OCI-LY7 (cell line): ENCODE measurements at regions not wholly inside any gene's neighbourhood (a gene's known extent, or its start where the extent isn't known, plus 50 kb on each side); places are given as distances from the start of the nearest gene placed in this dataset.
A peak's percentile ranks its signal among the peaks of the same experiment; 100 is the strongest.

Source experiments
- BruUV-seq: library from RNA; stranded (reverse); fragments of 400-500 nt; replicated peaks from 2 replicates; lab custom pipeline; 2021; lab: Mats Ljungman, UMichigan
- CTCF ChIA-PET: fragments of 300-600 bp; sonication (Branson Sonifier 250); formaldehyde crosslinking; loops from one replicate; lab custom pipeline; 2022; ENCODE audit warnings: antibody characterized with exemption; ENCODE audit not compliant: unreplicated experiment; lab: Charles Lee
- POLR2A ChIA-PET: fragments of 300-600 bp; sonication (Branson Sonifier 250); formaldehyde crosslinking; loops from one replicate; lab custom pipeline; 2022; ENCODE audit warnings: antibody characterized with exemption; lab: Charles Lee
- DNase-seq: peaks from one replicate; pipeline ENCODE4 v3.0.0-alpha.2; 2015; ENCODE audit warnings: low spot score
- H2AFZ ChIP-seq: fragments of 200-600 bp; sonication (generic), shearing (Covaris generic); 2 replicates; pipeline ENCODE4 v1.6.1; 2014; ENCODE audit warnings: mild to moderate bottlenecking, antibody characterized with exemption, low read length, moderate library complexity
- H3K27ac ChIP-seq: fragments of 200-600 bp; sonication (generic); 2 replicates; pipeline ENCODE4 v1.5.1; 2014; ENCODE audit warnings: mixed run types, low read depth, mild to moderate bottlenecking, moderate library complexity, low read length, inconsistent platforms; ENCODE audit not compliant: poor library complexity, severe bottlenecking
- H3K36me3 ChIP-seq: fragments of 200-600 bp; sonication (generic); 2 replicates; pipeline ENCODE4 v1.6.1; 2014; ENCODE audit warnings: mild to moderate bottlenecking, antibody characterized with exemption, low read length, moderate library complexity, mixed read lengths; ENCODE audit not compliant: insufficient read depth
- H3K4me1 ChIP-seq: fragments of 200-600 bp; sonication (generic); 2 replicates; pipeline ENCODE4 v1.5.1; 2014; ENCODE audit warnings: mild to moderate bottlenecking, low read length; ENCODE audit not compliant: insufficient read depth, poor library complexity, severe bottlenecking
- H3K4me2 ChIP-seq: fragments of 200-600 bp; sonication (generic); 2 replicates; pipeline ENCODE4 v1.6.1; 2014; ENCODE audit warnings: mild to moderate bottlenecking, low read length
- H3K4me3 ChIP-seq: fragments of 200-600 bp; sonication (generic); 2 replicates; pipeline ENCODE4 v1.5.1; 2014; ENCODE audit warnings: mild to moderate bottlenecking, low read depth, low read length; ENCODE audit not compliant: poor library complexity, severe bottlenecking
- H3K79me2 ChIP-seq: fragments of 200-600 bp; sonication (generic); 2 replicates; pipeline ENCODE4 v1.6.1; 2016; ENCODE audit warnings: low read depth, mild to moderate bottlenecking, low read length, moderate library complexity, mixed read lengths; ENCODE audit not compliant: insufficient read depth
- H3K9me2 ChIP-seq: fragments of 200-600 bp; sonication (generic); 2 replicates; pipeline ENCODE4 v1.6.1; 2016; ENCODE audit warnings: mild to moderate bottlenecking, low read length, mixed read lengths; ENCODE audit not compliant: insufficient read depth
- H3K9me3 ChIP-seq: fragments of 200-600 bp; sonication (generic); 2 replicates; pipeline ENCODE4 v1.6.1; 2014; ENCODE audit warnings: mild to moderate bottlenecking, mixed run types, low read length, mixed read lengths
- H4K20me1 ChIP-seq: fragments of 200-600 bp; sonication (generic); 2 replicates; pipeline ENCODE4 v1.6.1; 2014; ENCODE audit warnings: mild to moderate bottlenecking, antibody characterized with exemption, low read length, moderate library complexity, mixed read lengths; ENCODE audit not compliant: insufficient read depth
- EZH2phosphoT487 ChIP-seq: fragments of 200-600 bp; sonication (generic); IDR thresholded peaks from 2 replicates; pipeline ENCODE4 v1.6.1; 2018; ENCODE audit warnings: low read depth, borderline replicate concordance, mild to moderate bottlenecking, mixed run types, antibody characterized with exemption, low read length, moderate library complexity, mixed read lengths
- intact Hi-C: fragments of 100-400 bp; cut with micrococcal nuclease; formaldehyde crosslinking; loops from one replicate; pipeline ENCODE4 v1.10.0; 2022; ENCODE audit not compliant: unreplicated experiment
- TF ChIP-seq, protein P1 (sequence below): fragments of 200-600 bp; sonication (generic); conservative IDR thresholded peaks from 2 replicates; pipeline ENCODE4 v1.5.1; 2014; ENCODE audit warnings: mild to moderate bottlenecking, antibody characterized with exemption, low read length, moderate library complexity, mixed read lengths

DNA sequence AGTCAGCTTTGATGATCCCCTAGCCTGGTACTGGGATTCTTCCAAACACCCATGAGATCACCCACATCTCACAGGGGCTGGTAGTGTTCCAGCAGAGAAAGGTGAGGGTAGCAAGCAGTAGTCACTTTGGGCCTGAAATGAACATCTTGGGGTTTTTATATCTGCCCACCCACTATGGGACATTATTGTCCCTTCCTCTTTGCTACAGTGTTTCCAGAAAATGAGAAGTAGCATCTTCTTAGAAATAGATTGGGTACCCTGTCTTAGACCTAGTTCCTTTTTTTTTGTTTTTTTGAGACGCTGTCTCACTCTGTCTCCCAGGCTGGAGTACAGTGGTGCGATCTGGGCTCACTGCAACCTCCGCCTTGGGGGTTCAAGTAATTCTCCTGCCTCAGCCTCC, 249.2 kb upstream of the ANKRD55 start:
- POLR2A ChIA-PET, result interaction anchor here (1.3 kb wide), 1 partner anchor 188 kb away, joined by 4 read pairs; no protein-coding TSS in a partner anchor
- Histone ChIP-seq H3K4me1 (peaks cover 40% of the 10 kb centered on the region), H3K4me3 (peak overlapping the region; percentile 65), H3K4me2 (peak overlapping the region; percentile 87), H2AFZ (peak overlapping the region; percentile 91), H4K20me1 (no peaks in the 10 kb centered on the region), H3K9me3 (no peaks in the 10 kb centered on the region), H3K79me2 (no peaks in the 10 kb centered on the region), H3K27ac (no peak overlapping the region), H3K9me2 (no peaks in the 10 kb centered on the region), H3K36me3 (no peaks in the 10 kb centered on the region)
- CTCF ChIA-PET, result interaction anchor here (1.2 kb wide), 1 partner anchor 70 kb away, joined by 3 read pairs; no protein-coding TSS in a partner anchor
- no peak for TF ChIP-seq EZH2phosphoT487
- TF ChIP-seq, protein P1, sequence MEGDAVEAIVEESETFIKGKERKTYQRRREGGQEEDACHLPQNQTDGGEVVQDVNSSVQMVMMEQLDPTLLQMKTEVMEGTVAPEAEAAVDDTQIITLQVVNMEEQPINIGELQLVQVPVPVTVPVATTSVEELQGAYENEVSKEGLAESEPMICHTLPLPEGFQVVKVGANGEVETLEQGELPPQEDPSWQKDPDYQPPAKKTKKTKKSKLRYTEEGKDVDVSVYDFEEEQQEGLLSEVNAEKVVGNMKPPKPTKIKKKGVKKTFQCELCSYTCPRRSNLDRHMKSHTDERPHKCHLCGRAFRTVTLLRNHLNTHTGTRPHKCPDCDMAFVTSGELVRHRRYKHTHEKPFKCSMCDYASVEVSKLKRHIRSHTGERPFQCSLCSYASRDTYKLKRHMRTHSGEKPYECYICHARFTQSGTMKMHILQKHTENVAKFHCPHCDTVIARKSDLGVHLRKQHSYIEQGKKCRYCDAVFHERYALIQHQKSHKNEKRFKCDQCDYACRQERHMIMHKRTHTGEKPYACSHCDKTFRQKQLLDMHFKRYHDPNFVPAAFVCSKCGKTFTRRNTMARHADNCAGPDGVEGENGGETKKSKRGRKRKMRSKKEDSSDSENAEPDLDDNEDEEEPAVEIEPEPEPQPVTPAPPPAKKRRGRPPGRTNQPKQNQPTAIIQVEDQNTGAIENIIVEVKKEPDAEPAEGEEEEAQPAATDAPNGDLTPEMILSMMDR, result no peak
- intact Hi-C loops, result loop anchor here (1.0 to 5.0 kb wide), 3 partner anchors 65 to 210 kb away; no protein-coding TSS in a partner anchor
- DNase-seq, result peak; percentile 43
- BruUV-seq, result no TSS peak

DNA sequence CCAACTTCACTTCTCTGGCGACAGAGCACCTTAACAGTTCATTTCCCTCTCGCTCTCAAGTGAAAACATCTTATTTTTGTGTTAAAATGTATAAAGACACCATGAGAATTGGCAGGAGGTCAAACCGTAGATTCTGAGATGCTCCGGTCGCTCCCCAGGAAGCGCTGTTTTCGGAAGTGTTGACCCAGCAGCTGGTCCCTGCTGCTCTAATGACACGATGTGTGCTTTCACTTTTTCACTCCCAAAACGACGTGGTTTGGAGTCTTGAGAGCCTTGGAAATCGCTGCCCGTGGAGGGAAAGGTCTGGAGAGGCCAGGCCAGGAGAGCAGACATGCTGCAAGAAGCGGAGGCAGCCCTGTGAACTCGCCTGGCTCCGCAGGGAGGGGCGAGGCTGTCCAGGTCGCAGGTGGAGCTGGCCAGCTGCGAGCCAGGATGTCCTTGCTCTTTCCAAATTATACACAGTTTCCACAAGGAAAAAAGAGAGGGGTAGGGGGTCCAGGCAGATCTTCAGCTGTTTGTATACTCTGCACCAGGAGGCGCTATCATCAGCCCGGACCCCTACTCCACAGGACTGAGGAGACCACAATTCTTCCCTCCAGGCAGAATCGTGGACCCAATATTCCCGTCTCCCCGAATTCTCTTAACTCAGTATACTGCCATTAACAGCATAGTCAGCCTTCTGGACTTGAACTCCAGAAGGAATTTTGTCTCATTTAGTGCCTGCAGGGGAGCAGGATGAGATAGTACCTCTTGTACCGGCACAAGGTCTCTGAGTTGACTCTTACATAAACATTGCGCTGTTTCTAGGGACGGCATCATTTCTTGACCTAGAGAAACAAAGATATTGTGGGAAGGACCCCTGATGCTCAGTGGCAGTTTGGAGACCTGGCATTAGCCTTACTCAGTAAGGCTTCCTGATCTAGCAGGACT, 248.6 kb upstream of the ANKRD55 start:
- Histone ChIP-seq H3K4me1 (peaks cover 40% of the 10 kb centered on the region), H2AFZ (peak overlapping the region; percentile 91), H3K4me2 (peak overlapping the region; percentile 87), H3K9me3 (no peaks in the 10 kb centered on the region), H3K79me2 (no peaks in the 10 kb centered on the region), H3K9me2 (no peaks in the 10 kb centered on the region), H4K20me1 (no peaks in the 10 kb centered on the region), H3K36me3 (no peaks in the 10 kb centered on the region), H3K4me3 (peak overlapping the region; percentile 65), H3K27ac (peak overlapping the region; percentile 60)
- intact Hi-C loops, result loop anchor here (1.0 to 5.0 kb wide), 4 partner anchors 64 to 334 kb away; partner anchors contain the start of gene MAP3K1
- CTCF ChIA-PET, result interaction anchor here (1.2 kb wide), 1 partner anchor 69 kb away, joined by 3 read pairs; no protein-coding TSS in a partner anchor
- POLR2A ChIA-PET, result interaction anchor here (0.6 to 1.3 kb wide), 2 partner anchors 120 to 189 kb away, joined by 3 to 4 read pairs; no protein-coding TSS in a partner anchor
- DNase-seq, result peak; percentile 56
- TF ChIP-seq EZH2phosphoT487, result no peak
- TF ChIP-seq, protein P1, result peak; percentile 81
- no TSS peak for BruUV-seq
